ENCODE measurements at regions not wholly inside any gene's neighbourhood (a gene's known extent, or its start where the extent isn't known, plus 50 kb on each side); places are given as distances from the start of the nearest gene placed in this dataset.

- Histone ChIP-seq H3K27ac (no peak overlapping the region), H3K4me1 (no peaks in the 10 kb centered on the region), H3K9me3 (no peaks in the 10 kb centered on the region), H3K36me3 (no peaks in the 10 kb centered on the region), H3K4me3 (no peak overlapping the region), H3K27me3 (no peaks in the 10 kb centered on the region)
- DNase-seq (no peak), ATAC-seq (no peak)
- intact Hi-C loops (cut with DNase I) = no loop called here
- no peak for TF ChIP-seq CTCF (IDR thresholded peaks at IDR 0.05)
Observed at GRCh38 chr7:95675632-95676031, 79.3 kb upstream of the PDK4 start.

GRCh38 chr7:95675016-95675415 lies 78.7 kb upstream of the PDK4 start:
- Histone ChIP-seq H3K27ac (no peak overlapping the region), H3K9me3 (no peaks in the 10 kb centered on the region), H3K36me3 (no peaks in the 10 kb centered on the region), H3K27me3 (no peaks in the 10 kb centered on the region), H3K4me1 (no peaks in the 10 kb centered on the region), H3K4me3 (no peak overlapping the region)
- ATAC-seq = no peak
- TF ChIP-seq CTCF (IDR thresholded peaks at IDR 0.05) = no peak
- intact Hi-C loops (cut with DNase I) = no loop called here
- no peak for DNase-seq

- intact Hi-C loops (cut with DNase I) = no loop called here
- TF ChIP-seq CTCF (IDR thresholded peaks at IDR 0.05) = no peak
Observed at GRCh38 chr7:95674101-95674500, 77.8 kb upstream of the PDK4 start.

GRCh38 chr7:95672434-95672833 lies 76.1 kb upstream of the PDK4 start:
- H3K9me3 ChIP-seq = no peaks in the 10 kb centered on the region
- intact Hi-C loops (cut with DNase I) = no loop called here
- no peaks in the 10 kb centered on the region for H3K27me3 ChIP-seq
- no peaks in the 10 kb centered on the region for H3K4me1 ChIP-seq
- no peak for TF ChIP-seq CTCF (IDR thresholded peaks at IDR 0.05)
- H3K4me3 ChIP-seq = no peak overlapping the region
- DNase-seq = no peak
- no peak overlapping the region for H3K27ac ChIP-seq
- no peaks in the 10 kb centered on the region for H3K36me3 ChIP-seq
- no peak for ATAC-seq

More at GRCh38 chr7:95674101-95674500, 77.8 kb upstream of the PDK4 start:
- H3K36me3 ChIP-seq = no peaks in the 10 kb centered on the region
- H3K4me1 ChIP-seq = no peaks in the 10 kb centered on the region
- no peak overlapping the region for H3K27ac ChIP-seq
- H3K9me3 ChIP-seq = no peaks in the 10 kb centered on the region
- no peak for DNase-seq
- no peaks in the 10 kb centered on the region for H3K27me3 ChIP-seq
- no peak overlapping the region for H3K4me3 ChIP-seq
- ATAC-seq = no peak

GRCh38 chr7:95669513-95669912 lies 73.2 kb upstream of the PDK4 start:
- no peak overlapping the region for H3K4me3 ChIP-seq
- intact Hi-C loops (cut with DNase I) = no loop called here

More at GRCh38 chr7:95669513-95669912, 73.2 kb upstream of the PDK4 start:
- no peaks in the 10 kb centered on the region for H3K36me3 ChIP-seq
- ATAC-seq = no peak
- no peaks in the 10 kb centered on the region for H3K4me1 ChIP-seq
- no peaks in the 10 kb centered on the region for H3K27me3 ChIP-seq
- no peak for DNase-seq
- no peak overlapping the region for H3K27ac ChIP-seq
- no peak for TF ChIP-seq CTCF (IDR thresholded peaks at IDR 0.05)
- H3K9me3 ChIP-seq = no peaks in the 10 kb centered on the region

All from upper lobe of right lung (tissue), 1 donor.